GM21619 (cell line): ENCODE measurements at regions not wholly inside any gene's neighbourhood (a gene's known extent, or its start where the extent isn't known, plus 50 kb on each side); places are given as distances from the start of the nearest gene placed in this dataset.
"Not testable (repeated sequence)": the region's sequence is repeated elsewhere in the genome, so short reads cannot be mapped to it uniquely, and the experiment has no call there.

ENCODE experiments used
- ATAC-seq: cut with Tn5 transposase; IDR thresholded peaks from one replicate; pipeline ENCODE4 v1.9.1; 2021; ENCODE audit not compliant: unreplicated experiment

DNA sequence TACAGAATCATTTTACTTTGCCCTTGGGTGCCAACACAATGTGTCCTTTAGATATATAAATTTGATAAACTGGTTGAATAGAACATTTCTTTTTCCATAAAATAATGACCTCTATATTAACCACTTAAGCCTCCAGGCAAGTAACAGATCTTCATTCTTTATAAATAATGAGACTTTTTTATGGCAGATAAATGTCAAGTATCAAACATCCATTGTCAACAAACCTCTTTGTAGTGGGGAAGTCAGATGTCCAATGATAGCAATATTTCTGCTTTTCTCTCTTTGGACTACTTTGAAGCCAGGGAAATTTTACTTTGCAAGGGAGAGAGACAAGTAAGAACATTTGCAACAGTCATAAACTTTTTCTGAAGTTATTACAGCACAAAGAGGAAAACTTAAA is 841.2 kb downstream of the CDH8 start:
- ATAC-seq: no peak

GRCh38 chr16:61194573-61194972 is 841.7 kb downstream of the CDH8 start:
- ATAC-seq: no peak

DNA sequence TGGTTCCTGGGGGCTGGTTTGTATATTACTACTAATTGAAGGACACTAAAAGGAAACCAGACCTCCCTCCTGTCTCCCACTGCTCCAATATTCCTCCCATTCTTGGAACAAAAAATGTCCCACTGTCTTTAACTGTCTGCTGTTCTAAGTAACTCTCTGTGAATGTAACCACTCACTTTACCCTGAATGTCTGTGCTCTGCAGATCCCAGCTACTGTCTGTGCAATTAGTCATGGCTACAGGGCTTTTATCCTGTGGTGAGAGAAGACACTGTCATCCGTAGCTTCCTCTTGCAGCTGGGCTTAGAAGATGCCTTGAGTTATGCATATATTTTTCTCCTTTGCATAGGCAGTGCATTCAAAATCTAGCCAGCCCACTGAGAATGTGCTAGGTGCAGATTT is 853.8 kb downstream of the CDH8 start:
- ATAC-seq: no peak

- ATAC-seq: no peak
Measured at GRCh38 chr16:61181982-61182381, 854.3 kb downstream of the CDH8 start.

- ATAC-seq: no peak
Measured at GRCh38 chr16:61179561-61179960, 856.7 kb downstream of the CDH8 start.

GRCh38 chr16:61165797-61166196 is 870.4 kb downstream of the CDH8 start:
- no peak for ATAC-seq

GRCh38 chr16:61150351-61150750 is 885.9 kb downstream of the CDH8 start:
- ATAC-seq: no peak

- no peak for ATAC-seq
Measured at GRCh38 chr16:61149709-61150108, 886.5 kb downstream of the CDH8 start.

GRCh38 chr16:61148930-61149329 is 887.3 kb downstream of the CDH8 start:
- ATAC-seq: no peak

DNA sequence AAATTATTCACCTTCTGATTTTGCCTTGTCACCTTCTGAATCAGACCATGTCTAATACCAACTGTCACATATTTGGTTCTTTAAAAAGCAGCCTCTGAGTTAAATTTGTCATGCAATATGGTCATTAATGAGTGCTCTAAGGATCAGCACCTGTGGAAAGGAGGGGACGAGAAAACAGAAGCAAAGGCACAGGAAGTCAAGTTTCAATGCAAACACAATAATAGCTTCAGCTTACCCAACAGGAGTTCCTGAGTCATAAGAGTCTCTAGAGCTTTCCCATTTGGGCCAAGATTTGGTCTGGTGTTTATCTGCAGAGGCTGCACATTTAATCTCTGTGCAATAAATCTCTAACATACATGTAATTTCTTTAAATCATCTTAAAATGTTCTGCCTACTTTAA is 889.8 kb downstream of the CDH8 start:
- ATAC-seq: no peak

GRCh38 chr16:61131447-61131846 is 904.8 kb downstream of the CDH8 start:
- no peak for ATAC-seq

GRCh38 chr16:61128545-61129323 is 907.5 kb downstream of the CDH8 start:
- no peak for ATAC-seq

DNA sequence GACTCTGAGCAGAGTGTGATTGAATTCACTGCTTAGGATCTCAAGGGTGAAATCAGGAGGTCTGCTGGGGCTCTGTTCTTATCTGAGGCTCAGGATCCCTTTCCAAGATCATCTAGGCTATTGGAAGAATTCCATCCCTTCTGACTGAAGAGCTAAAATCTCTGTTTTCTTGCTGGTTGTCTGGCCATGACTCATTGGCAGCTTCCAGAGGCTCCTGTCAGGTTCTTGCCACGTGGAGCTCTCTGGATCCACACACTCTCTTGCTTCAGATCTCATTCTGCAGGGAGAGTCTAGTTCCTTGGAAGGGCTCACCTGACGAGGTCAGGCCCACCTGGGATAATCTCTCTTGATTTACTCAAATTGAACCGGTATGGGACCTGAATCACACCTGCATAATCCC is 930.7 kb downstream of the CDH8 start:
- ATAC-seq: no peak

DNA sequence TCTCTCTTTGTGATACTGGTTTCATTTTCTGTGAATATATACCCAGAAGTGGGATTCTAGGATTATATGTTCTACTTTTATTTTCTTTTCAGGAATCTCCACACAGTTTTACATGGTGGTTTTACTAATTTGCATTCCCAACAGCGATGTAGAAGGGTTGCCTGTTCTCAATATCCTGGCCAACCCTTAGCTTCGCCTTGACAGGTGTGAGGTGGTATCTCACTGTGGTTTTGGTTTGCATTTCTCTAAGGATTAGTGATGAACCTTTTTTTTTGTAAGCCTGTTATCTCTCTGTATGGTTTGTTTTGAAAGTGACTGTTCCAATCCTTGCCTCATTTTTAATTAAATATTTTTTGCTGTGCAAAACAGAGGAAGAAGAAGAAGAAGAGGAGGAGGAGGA is 937.7 kb downstream of the CDH8 start:
- no peak for ATAC-seq

GRCh38 chr16:61091300-61091699 is 944.9 kb downstream of the CDH8 start:
- not testable (repeated sequence) for ATAC-seq

GRCh38 chr16:61083711-61084110 is 952.5 kb downstream of the CDH8 start:
- no peak for ATAC-seq

- ATAC-seq: no peak
Measured at GRCh38 chr16:61074324-61074723, 961.9 kb downstream of the CDH8 start.

- no peak for ATAC-seq
Measured at GRCh38 chr16:61057635-61058034, 978.6 kb downstream of the CDH8 start.

GRCh38 chr16:61050547-61050946 is 985.7 kb downstream of the CDH8 start:
- no peak for ATAC-seq

GRCh38 chr16:61045931-61046330 is 990.3 kb downstream of the CDH8 start:
- no peak for ATAC-seq

- ATAC-seq: no peak
Measured at GRCh38 chr16:61042737-61043136, 993.5 kb downstream of the CDH8 start.

DNA sequence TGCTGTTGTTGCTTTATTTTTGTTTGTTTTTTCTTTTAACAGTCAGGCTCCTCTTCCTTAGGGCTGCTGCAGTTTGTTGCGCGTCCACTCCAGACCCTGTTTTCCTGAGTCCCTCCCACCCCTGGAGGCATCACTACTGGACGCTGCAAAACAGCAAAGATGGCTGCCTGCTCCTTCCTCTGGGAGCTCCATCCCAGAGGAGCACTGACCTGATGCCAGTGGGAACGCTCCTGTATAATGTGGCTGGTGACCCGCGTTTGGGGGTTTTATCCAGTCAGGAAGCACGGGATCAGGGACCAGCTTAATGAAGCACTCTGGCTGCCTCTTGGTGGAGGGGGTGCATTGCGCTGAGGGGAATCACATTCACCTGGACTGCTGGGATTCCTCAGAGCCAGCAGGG is 1005.6 kb downstream of the CDH8 start:
- ATAC-seq: no peak

DNA sequence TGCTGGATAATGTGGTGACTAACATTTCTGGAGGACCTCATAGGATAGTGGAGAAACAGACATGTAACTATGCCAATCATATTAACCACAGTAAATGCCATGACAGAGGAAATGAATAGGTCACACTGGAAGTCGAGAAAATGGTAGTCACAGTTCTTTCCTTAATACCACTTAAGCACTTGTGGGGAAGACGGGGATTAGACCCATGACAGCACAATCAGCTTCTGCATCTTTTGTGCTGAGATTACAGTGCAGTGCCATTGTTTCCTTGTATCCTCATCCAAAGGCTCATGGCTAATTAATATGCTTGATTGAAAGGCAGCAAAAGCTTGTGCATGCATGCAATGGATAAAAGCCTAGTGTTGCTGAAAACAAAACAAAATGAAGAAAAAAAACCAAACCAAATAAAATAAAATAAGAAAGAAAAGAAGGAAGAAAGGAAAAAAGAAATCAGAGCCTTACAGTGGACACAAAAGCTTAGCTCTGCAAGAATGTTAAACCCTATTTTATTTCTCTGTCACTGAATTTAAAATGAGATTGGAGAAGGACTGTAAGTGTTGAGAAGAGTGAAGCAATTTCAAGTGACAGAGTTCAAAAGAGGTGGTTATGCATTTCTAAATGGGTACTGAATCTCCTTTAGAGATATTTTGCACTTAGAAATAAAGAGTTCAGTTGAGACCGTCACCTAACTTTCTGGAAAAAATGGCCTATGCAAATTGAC is 1011.9 kb downstream of the CDH8 start:
- no peak for ATAC-seq
